ENCODE measurements at regions not wholly inside any gene's neighbourhood (a gene's known extent, or its start where the extent isn't known, plus 50 kb on each side); places are given as distances from the start of the nearest gene placed in this dataset.
A peak's percentile ranks its signal among the peaks of the same experiment; 100 is the strongest.

- TF ChIP-seq, protein P1, sequence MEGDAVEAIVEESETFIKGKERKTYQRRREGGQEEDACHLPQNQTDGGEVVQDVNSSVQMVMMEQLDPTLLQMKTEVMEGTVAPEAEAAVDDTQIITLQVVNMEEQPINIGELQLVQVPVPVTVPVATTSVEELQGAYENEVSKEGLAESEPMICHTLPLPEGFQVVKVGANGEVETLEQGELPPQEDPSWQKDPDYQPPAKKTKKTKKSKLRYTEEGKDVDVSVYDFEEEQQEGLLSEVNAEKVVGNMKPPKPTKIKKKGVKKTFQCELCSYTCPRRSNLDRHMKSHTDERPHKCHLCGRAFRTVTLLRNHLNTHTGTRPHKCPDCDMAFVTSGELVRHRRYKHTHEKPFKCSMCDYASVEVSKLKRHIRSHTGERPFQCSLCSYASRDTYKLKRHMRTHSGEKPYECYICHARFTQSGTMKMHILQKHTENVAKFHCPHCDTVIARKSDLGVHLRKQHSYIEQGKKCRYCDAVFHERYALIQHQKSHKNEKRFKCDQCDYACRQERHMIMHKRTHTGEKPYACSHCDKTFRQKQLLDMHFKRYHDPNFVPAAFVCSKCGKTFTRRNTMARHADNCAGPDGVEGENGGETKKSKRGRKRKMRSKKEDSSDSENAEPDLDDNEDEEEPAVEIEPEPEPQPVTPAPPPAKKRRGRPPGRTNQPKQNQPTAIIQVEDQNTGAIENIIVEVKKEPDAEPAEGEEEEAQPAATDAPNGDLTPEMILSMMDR (IDR thresholded peaks at IDR 0.05), result no peak
- ATAC-seq (ENCODE audit: insufficient number of reproducible peaks, low FRiP score, low read depth), result no peak
- H3K36me3 ChIP-seq, result no peaks in the 10 kb centered on the region
- H3K27me3 ChIP-seq (replicated peaks; ENCODE audit: insufficient read depth), result no peaks in the 10 kb centered on the region
- no peak overlapping the region for H3K27ac ChIP-seq
- no peaks in the 10 kb centered on the region for H3K9me3 ChIP-seq
- DNase-seq (ENCODE audit: low spot score), result no peak
- H3K4me3 ChIP-seq, result no peak overlapping the region
- no peaks in the 10 kb centered on the region for H3K4me1 ChIP-seq (ENCODE audit: control insufficient read depth in 1 of 2, low read depth in 2 of 2)
Observed at GRCh38 chr13:84946192-84946591, 853.0 kb downstream of the SLITRK6 start.

- no peaks in the 10 kb centered on the region for H3K4me1 ChIP-seq (ENCODE audit: control insufficient read depth in 1 of 2, low read depth in 2 of 2)
- TF ChIP-seq, protein P1 (IDR thresholded peaks at IDR 0.05), result no peak
- H3K27ac ChIP-seq, result no peak overlapping the region
- no peaks in the 10 kb centered on the region for H3K27me3 ChIP-seq (replicated peaks; ENCODE audit: insufficient read depth)
- no peak for ATAC-seq (ENCODE audit: insufficient number of reproducible peaks, low FRiP score, low read depth)
- no peaks in the 10 kb centered on the region for H3K9me3 ChIP-seq
- H3K36me3 ChIP-seq, result no peaks in the 10 kb centered on the region
- DNase-seq (ENCODE audit: low spot score), result no peak
- no peak overlapping the region for H3K4me3 ChIP-seq
Observed at GRCh38 chr13:84940798-84941197, 858.4 kb downstream of the SLITRK6 start.

GRCh38 chr13:84940167-84940566 lies 859.1 kb downstream of the SLITRK6 start:
- DNase-seq (ENCODE audit: low spot score), result no peak

DNA sequence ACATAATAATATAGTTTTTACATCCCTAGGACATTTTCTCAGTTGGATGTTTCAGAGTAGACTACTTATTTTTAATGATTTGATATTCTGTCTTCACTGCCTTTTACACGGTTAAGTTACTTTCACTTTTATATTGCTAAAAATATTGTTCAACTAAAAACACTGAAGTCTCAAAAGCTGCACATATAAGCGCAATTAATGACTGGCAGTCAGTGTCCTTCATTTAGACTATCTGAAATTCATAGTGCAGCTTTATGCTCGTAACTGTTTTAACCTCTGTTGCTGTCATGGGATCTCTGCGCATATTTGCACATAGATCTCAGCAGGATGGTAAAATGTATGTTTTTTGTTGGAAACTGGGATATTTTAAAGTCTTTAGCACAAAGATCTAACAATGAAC lies 864.3 kb downstream of the SLITRK6 start:
- H3K36me3 ChIP-seq, result no peaks in the 10 kb centered on the region
- no peaks in the 10 kb centered on the region for H3K27me3 ChIP-seq (replicated peaks; ENCODE audit: insufficient read depth)
- no peaks in the 10 kb centered on the region for H3K9me3 ChIP-seq
- no peak for DNase-seq (ENCODE audit: low spot score)
- H3K27ac ChIP-seq, result no peak overlapping the region
- peak overlapping the region; percentile 58 for H3K4me3 ChIP-seq
- TF ChIP-seq, protein P1 (IDR thresholded peaks at IDR 0.05), result no peak
- ATAC-seq (ENCODE audit: insufficient number of reproducible peaks, low FRiP score, low read depth), result no peak
- H3K4me1 ChIP-seq (ENCODE audit: control insufficient read depth in 1 of 2, low read depth in 2 of 2), result peaks cover 5 to 8% of the 10 kb centered on the region in 2 donors

More at GRCh38 chr13:84940167-84940566, 859.1 kb downstream of the SLITRK6 start:
- Histone ChIP-seq H3K27me3 (replicated peaks; ENCODE audit: insufficient read depth) (no peaks in the 10 kb centered on the region), H3K9me3 (no peaks in the 10 kb centered on the region), H3K27ac (no peak overlapping the region), H3K36me3 (no peaks in the 10 kb centered on the region), H3K4me3 (no peak overlapping the region), H3K4me1 (ENCODE audit: control insufficient read depth in 1 of 2, low read depth in 2 of 2) (peaks cover 2 to 3% of the 10 kb centered on the region in 2 donors)
- ATAC-seq (ENCODE audit: insufficient number of reproducible peaks, low FRiP score, low read depth), result no peak
- TF ChIP-seq, protein P1 (IDR thresholded peaks at IDR 0.05), result no peak

DNA sequence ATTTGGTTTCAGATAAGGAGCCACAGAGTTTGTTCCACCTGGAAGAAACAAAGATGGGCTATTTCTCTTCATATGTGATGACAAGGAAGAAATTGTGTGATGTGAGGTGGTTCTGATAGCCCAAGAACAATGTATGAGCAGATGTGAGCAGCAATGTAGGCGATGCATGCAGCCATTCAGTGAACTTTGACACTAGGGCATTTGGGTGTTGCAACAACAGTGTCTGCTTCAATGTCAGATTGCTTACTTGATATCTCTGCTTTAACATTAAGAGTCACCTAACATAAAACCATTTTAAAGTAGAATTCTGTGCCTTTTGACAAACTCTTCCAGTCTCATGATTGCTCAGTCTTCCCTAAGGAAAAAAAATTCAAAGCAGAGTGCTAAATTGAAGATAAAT lies 865.4 kb downstream of the SLITRK6 start:
- no peak for ATAC-seq (ENCODE audit: insufficient number of reproducible peaks, low FRiP score, low read depth)

More for the DNA sequence above, 865.4 kb downstream of the SLITRK6 start:
- TF ChIP-seq, protein P1 (IDR thresholded peaks at IDR 0.05), result no peak
- DNase-seq (ENCODE audit: low spot score), result no peak
- no peak overlapping the region for H3K4me3 ChIP-seq
- H3K27ac ChIP-seq, result no peak overlapping the region
- no peaks in the 10 kb centered on the region for H3K27me3 ChIP-seq (replicated peaks; ENCODE audit: insufficient read depth)
- no peaks in the 10 kb centered on the region for H3K9me3 ChIP-seq
- H3K36me3 ChIP-seq, result no peaks in the 10 kb centered on the region
- H3K4me1 ChIP-seq (ENCODE audit: control insufficient read depth in 1 of 2, low read depth in 2 of 2), result peaks cover 5 to 8% of the 10 kb centered on the region in 2 donors
